ENCODE measurements at regions not wholly inside any gene's neighbourhood (a gene's known extent, or its start where the extent isn't known, plus 50 kb on each side); places are given as distances from the start of the nearest gene placed in this dataset.

DNA sequence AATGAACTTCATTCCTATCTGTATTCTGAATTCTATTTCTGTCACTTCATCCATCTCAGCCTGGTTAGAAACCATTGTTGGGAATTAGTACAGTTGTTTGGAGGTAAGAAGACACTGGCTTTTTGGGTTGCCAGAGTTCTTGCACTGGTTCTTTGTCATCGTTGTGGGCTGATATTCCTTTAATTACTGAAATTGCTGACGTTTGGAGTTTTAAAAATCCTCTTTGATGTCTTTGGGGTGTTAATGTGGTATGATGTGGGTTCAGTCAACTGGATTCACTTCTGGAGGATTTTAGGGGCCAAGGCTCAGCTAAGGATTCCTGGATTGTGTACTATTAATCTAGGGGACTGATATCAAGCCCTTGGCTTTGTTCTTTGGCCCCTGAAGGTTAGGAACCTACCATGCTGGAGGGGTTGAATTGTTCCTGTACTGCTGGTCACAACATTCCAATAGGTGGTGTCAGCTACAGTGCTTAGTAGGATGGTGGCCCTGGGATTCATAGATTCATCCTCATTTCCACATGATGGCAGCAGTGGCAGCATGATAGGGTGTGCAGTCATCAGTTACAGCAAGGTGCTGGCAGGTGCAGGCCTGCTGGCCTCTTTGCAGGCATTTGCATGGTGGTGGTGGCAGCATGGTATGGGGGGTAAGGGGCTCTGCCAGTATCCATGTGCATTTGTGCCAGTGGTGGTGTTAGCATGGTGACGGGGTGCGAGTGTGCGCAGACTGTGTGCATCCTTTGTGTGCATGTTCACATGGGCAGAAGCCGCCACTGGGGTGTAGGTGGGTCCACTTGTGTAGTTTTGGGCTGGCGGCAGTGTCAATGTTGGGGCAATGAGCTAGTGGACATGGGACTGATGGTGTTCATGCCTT is 301.3 kb downstream of the TEX13C start:
- Histone ChIP-seq H3K9ac (ENCODE audit: insufficient read depth in 1 of 2, low read depth in 2 of 2, low read length in 2 of 2) (no peak overlapping the region), H3K9me3 (replicated peaks; ENCODE audit: control insufficient read depth, insufficient read depth, low read depth, low read length) (no peaks in the 10 kb centered on the region), H3K27me3 (ENCODE audit: control insufficient read depth in 2 of 2, insufficient read depth in 2 of 2, low read length in 2 of 2) (no peaks in the 10 kb centered on the region), H3K4me1 (replicated peaks in 1 of 2; ENCODE audit: control insufficient read depth in 2 of 2, insufficient read depth in 2 of 2, low read length in 2 of 2) (peaks cover 0 to 5% of the 10 kb centered on the region in 2 experiments; a peak in 2 of 5 replicates), H3K4me2 (ENCODE audit: insufficient read depth, low read length) (no peak overlapping the region), H3K9me1 (ENCODE audit: control insufficient read depth, insufficient read depth, low read length) (no peaks in the 10 kb centered on the region), H4K20me1 (replicated peaks; ENCODE audit: control insufficient read depth, insufficient read depth, low read length) (no peaks in the 10 kb centered on the region), H3K79me2 (ENCODE audit: control insufficient read depth, insufficient read depth, low read length) (no peaks in the 10 kb centered on the region), H2AFZ (ENCODE audit: low read depth, low read length) (no peak overlapping the region), H3K4me3 (no peak overlapping the region), H3K36me3 (ENCODE audit: control insufficient read depth, insufficient read depth, low read length) (no peaks in the 10 kb centered on the region), H3K27ac (ENCODE audit: extremely low read depth, low read depth, low read length) (no peak overlapping the region)
- WGBS (ENCODE audit: insufficient coverage, low coverage, missing lambda C conversion rate): 69% methylated on average over 5 of the region's 7 CpGs
- no peak for ATAC-seq
- CTCF ChIA-PET (ENCODE audit: low intra/inter-chr PET ratio): no interaction called here
- in situ Hi-C loops (cut with MboI) (no loop called here), intact Hi-C loops (cut with micrococcal nuclease) (no loop called here)
- POLR2A ChIA-PET: no interaction called here
- DNase-seq (ENCODE audit: extremely low read depth in 1 of 4, low spot score in 3 of 4): no peak
- no peak for FAIRE-seq
- BruUV-seq (replicated peaks): no TSS peak
- no peak for TF ChIP-seq ZNF444 (CRISPR knock-in tag; IDR thresholded peaks at IDR 0.05)
- no peak for TF ChIP-seq ZNF77 (CRISPR knock-in tag; IDR thresholded peaks at IDR 0.05)
- TF ChIP-seq MAFG (tag; conservative IDR thresholded peaks at IDR 0.05): 0 out of 2 replicates have a peak, but pooled peaks have one; percentile 6
- no peak for TF ChIP-seq ATF7 (IDR thresholded peaks at IDR 0.05)
- TF ChIP-seq EHMT2 (IDR thresholded peaks at IDR 0.05): no peak
- TF ChIP-seq, protein P1, sequence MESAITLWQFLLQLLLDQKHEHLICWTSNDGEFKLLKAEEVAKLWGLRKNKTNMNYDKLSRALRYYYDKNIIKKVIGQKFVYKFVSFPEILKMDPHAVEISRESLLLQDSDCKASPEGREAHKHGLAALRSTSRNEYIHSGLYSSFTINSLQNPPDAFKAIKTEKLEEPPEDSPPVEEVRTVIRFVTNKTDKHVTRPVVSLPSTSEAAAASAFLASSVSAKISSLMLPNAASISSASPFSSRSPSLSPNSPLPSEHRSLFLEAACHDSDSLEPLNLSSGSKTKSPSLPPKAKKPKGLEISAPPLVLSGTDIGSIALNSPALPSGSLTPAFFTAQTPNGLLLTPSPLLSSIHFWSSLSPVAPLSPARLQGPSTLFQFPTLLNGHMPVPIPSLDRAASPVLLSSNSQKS (CRISPR knock-in tag; IDR thresholded peaks at IDR 0.05): no peak
- TF ChIP-seq, protein P2, sequence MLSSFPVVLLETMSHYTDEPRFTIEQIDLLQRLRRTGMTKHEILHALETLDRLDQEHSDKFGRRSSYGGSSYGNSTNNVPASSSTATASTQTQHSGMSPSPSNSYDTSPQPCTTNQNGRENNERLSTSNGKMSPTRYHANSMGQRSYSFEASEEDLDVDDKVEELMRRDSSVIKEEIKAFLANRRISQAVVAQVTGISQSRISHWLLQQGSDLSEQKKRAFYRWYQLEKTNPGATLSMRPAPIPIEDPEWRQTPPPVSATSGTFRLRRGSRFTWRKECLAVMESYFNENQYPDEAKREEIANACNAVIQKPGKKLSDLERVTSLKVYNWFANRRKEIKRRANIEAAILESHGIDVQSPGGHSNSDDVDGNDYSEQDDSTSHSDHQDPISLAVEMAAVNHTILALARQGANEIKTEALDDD (IDR thresholded peaks at IDR 0.05): no peak
- TF ChIP-seq ZNF316 (IDR thresholded peaks at IDR 0.05): 0 out of 2 replicates have a peak, but pooled peaks have one; percentile 7
- TF ChIP-seq MAFF (IDR thresholded peaks at IDR 0.05; ENCODE audit: low read length): 0 out of 2 replicates have a peak, but pooled peaks have one; percentile 16
- no peak for TF ChIP-seq ZNF644 (tag; IDR thresholded peaks at IDR 0.05; ENCODE audit: low read depth)
- TF ChIP-seq MAFK (IDR thresholded peaks at IDR 0.05; ENCODE audit: low read length): peak; percentile 30; the same call in 1 of the 2 replicates
- TF ChIP-seq, protein P3, sequence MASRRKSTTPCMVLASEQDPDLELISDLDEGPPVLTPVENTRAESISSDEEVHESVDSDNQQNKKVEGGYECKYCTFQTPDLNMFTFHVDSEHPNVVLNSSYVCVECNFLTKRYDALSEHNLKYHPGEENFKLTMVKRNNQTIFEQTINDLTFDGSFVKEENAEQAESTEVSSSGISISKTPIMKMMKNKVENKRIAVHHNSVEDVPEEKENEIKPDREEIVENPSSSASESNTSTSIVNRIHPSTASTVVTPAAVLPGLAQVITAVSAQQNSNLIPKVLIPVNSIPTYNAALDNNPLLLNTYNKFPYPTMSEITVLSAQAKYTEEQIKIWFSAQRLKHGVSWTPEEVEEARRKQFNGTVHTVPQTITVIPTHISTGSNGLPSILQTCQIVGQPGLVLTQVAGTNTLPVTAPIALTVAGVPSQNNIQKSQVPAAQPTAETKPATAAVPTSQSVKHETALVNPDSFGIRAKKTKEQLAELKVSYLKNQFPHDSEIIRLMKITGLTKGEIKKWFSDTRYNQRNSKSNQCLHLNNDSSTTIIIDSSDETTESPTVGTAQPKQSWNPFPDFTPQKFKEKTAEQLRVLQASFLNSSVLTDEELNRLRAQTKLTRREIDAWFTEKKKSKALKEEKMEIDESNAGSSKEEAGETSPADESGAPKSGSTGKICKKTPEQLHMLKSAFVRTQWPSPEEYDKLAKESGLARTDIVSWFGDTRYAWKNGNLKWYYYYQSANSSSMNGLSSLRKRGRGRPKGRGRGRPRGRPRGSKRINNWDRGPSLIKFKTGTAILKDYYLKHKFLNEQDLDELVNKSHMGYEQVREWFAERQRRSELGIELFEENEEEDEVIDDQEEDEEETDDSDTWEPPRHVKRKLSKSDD (conservative IDR thresholded peaks at IDR 0.05; ENCODE audit: low read length): no peak
- no peak for TF ChIP-seq ZNF146 (CRISPR knock-in tag; IDR thresholded peaks at IDR 0.05; ENCODE audit: unreplicated experiment)
- TF ChIP-seq, protein P4, sequence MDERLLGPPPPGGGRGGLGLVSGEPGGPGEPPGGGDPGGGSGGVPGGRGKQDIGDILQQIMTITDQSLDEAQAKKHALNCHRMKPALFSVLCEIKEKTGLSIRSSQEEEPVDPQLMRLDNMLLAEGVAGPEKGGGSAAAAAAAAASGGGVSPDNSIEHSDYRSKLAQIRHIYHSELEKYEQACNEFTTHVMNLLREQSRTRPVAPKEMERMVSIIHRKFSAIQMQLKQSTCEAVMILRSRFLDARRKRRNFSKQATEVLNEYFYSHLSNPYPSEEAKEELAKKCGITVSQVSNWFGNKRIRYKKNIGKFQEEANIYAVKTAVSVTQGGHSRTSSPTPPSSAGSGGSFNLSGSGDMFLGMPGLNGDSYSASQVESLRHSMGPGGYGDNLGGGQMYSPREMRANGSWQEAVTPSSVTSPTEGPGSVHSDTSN (CRISPR knock-in tag; IDR thresholded peaks at IDR 0.05; ENCODE audit: low read depth): no peak
- TF ChIP-seq, protein P4 (tag; conservative IDR thresholded peaks at IDR 0.05; ENCODE audit: low read depth): no peak
